B cell (primary cell): ENCODE measurements at regions not wholly inside any gene's neighbourhood (a gene's known extent, or its start where the extent isn't known, plus 50 kb on each side); places are given as distances from the start of the nearest gene placed in this dataset.

ENCODE experiments used
- ATAC-seq: fragments of 200-7000 bp; cut with Tn5 transposase; one replicate; pipeline ENCODE4 v1.10.0; 2021; ENCODE audit warnings: low read depth, mild to moderate bottlenecking, moderate number of reproducible peaks, moderate library complexity
- CTCF ChIA-PET: fragments of 350-600 bp; sonication (Branson Sonifier 250); formaldehyde crosslinking; loops from one replicate; lab custom pipeline; 2021; ENCODE audit warnings: antibody characterized with exemption, inconsistent platforms; lab: Charles Lee
- POLR2A ChIA-PET: fragments of 350-600 bp; sonication (Branson Sonifier 250); formaldehyde crosslinking; loops from one replicate; lab custom pipeline; 2021; ENCODE audit warnings: antibody characterized with exemption; lab: Charles Lee
- DNase-seq: peaks from one replicate; pipeline ENCODE4 v3.0.0; 2013
- H2AFZ ChIP-seq: 2 replicates; pipeline ENCODE4 v1.6.1; 2012; ENCODE audit warnings: mild to moderate bottlenecking, low read depth, low read length; ENCODE audit not compliant: insufficient read depth, poor library complexity, severe bottlenecking
- H3K27ac ChIP-seq, 2 donors: 1 replicate in 1 of 2; 2 replicates in 1 of 2; pipeline ENCODE4 v1.5.1; 2012 to 2013; ENCODE audit warnings: low read length in 2 of 2, mild to moderate bottlenecking in 2 of 2, moderate library complexity in 1 of 2
- H3K27me3 ChIP-seq, 4 experiments: fragments of 200-600 bp in 1 of 4; sonication (generic) in 1 of 4; replicated peaks in 1 of 4; 1 replicate in 2 of 4; 2 replicates in 2 of 4; pipeline versions ENCODE4 v1.6.1 to v1.7.0; 2013 to 2016; ENCODE audit warnings: low read length in 3 of 4, mild to moderate bottlenecking in 2 of 4, mixed read lengths in 1 of 4, moderate library complexity in 1 of 4; ENCODE audit not compliant: insufficient read depth in 4 of 4, control insufficient read depth in 3 of 4; ENCODE audit errors: control extremely low read depth in 1 of 4
- H3K36me3 ChIP-seq, 2 experiments: replicated peaks in 1 of 2; 1 replicate in 1 of 2; 2 replicates in 1 of 2; pipeline versions ENCODE4 v1.6.1 to v1.7.1; 2013; ENCODE audit warnings: low read length in 1 of 2; ENCODE audit not compliant: insufficient read depth in 2 of 2, control insufficient read depth in 1 of 2; ENCODE audit errors: control extremely low read depth in 1 of 2, extremely low read depth in 1 of 2
- H3K4me1 ChIP-seq, 2 donors: fragments of 200-600 bp in 1 of 2; sonication (generic) in 1 of 2; 1 replicate in 1 of 2; 2 replicates in 1 of 2; pipeline versions ENCODE4 v1.5.1 to v1.6.1; 2013 to 2017; ENCODE audit warnings: low read length in 2 of 2; ENCODE audit not compliant: control insufficient read depth in 2 of 2, insufficient read depth in 2 of 2
- H3K4me2 ChIP-seq: replicated peaks from 2 replicates; pipeline ENCODE3; 2012; ENCODE audit warnings: mild to moderate bottlenecking, low read depth, low read length; ENCODE audit not compliant: poor library complexity, severe bottlenecking
- H3K4me3 ChIP-seq, 5 experiments: fragments of 200-600 bp in 1 of 5; sonication (generic) in 1 of 5; 1 replicate in 3 of 5; 2 replicates in 2 of 5; pipeline versions ENCODE4 v1.5.1 to v1.7.0; 2011 to 2016; ENCODE audit warnings: low read length in 4 of 5, mild to moderate bottlenecking in 4 of 5, low read depth in 2 of 5, control low read depth in 1 of 5, moderate library complexity in 1 of 5; ENCODE audit not compliant: insufficient read depth in 1 of 5; ENCODE audit errors: control extremely low read depth in 1 of 5, extremely low read depth in 1 of 5
- H3K79me2 ChIP-seq: fragments of 200-600 bp; sonication (generic); one replicate; pipeline ENCODE4 v1.6.0; 2016; ENCODE audit warnings: low read length; ENCODE audit not compliant: control insufficient read depth, insufficient read depth
- H3K9ac ChIP-seq: fragments of 200-600 bp; sonication (generic); 2 replicates; pipeline ENCODE4 v1.6.1; 2017; ENCODE audit warnings: mild to moderate bottlenecking, low read length, moderate library complexity
- H3K9me3 ChIP-seq, 3 donors: one replicate each; pipeline versions ENCODE4 v1.6.1 to v1.7.1; 2013; ENCODE audit warnings: low read length in 2 of 3; ENCODE audit not compliant: control insufficient read depth in 2 of 3, insufficient read depth in 1 of 3; ENCODE audit errors: control extremely low read depth in 1 of 3
- H4K20me1 ChIP-seq: 2 replicates; pipeline ENCODE4 v1.6.0; 2012; ENCODE audit warnings: mild to moderate bottlenecking, low read length; ENCODE audit not compliant: insufficient read depth, control insufficient read depth, poor library complexity, severe bottlenecking
- H3K27ac Mint-ChIP-seq: one replicate; pipeline ENCODE4 v1.8.0; 2021; ENCODE audit warnings: mixed read lengths
- H3K27me3 Mint-ChIP-seq: one replicate; pipeline ENCODE4 v1.8.0; 2021; ENCODE audit warnings: mixed read lengths
- H3K4me1 Mint-ChIP-seq: one replicate; pipeline ENCODE4 v1.8.0; 2021; ENCODE audit warnings: mixed read lengths
- H3K4me3 Mint-ChIP-seq: one replicate; pipeline ENCODE4 v1.8.0; 2021; ENCODE audit warnings: mixed read lengths
- H3K9me3 Mint-ChIP-seq: one replicate; pipeline ENCODE4 v1.8.0; 2022; ENCODE audit warnings: mixed read lengths; ENCODE audit not compliant: insufficient read depth
- CTCF ChIP-seq: fragments of 200-600 bp; IDR thresholded peaks from one replicate; pipeline ENCODE4 v1.8.0; 2022; ENCODE audit warnings: antibody characterized with exemption, mild to moderate bottlenecking
- EZH2 ChIP-seq: IDR thresholded peaks from 2 replicates; pipeline ENCODE4 v1.6.1; 2012; ENCODE audit warnings: borderline replicate concordance, low read depth, mild to moderate bottlenecking, moderate library complexity, low read length; ENCODE audit not compliant: insufficient read depth, poor library complexity, severe bottlenecking
- WGBS: methylation state at CpG from one replicate; pipeline ENCODE4 v1.1.5; 2013; ENCODE audit warnings: missing lambda C conversion rate; ENCODE audit not compliant: insufficient coverage; 5-methylcytosine and 5-hydroxymethylcytosine counted together
- intact Hi-C: fragments of 100-400 bp; cut with micrococcal nuclease; formaldehyde crosslinking; loops from one replicate; pipeline ENCODE4 v1.10.0; 2022

- peaks cover 0 to 3% (median 0%) of the 10 kb centered on the region in 3 donors for H3K9me3 ChIP-seq
- Mint-ChIP-seq H3K27ac (no peak overlapping the region), H3K4me1 (no peaks in the 10 kb centered on the region), H3K4me3 (no peak overlapping the region), H3K27me3 (peaks cover 40% of the 10 kb centered on the region), H3K9me3 (peaks cover 3% of the 10 kb centered on the region)
- ATAC-seq (no peak), DNase-seq (no peak)
- no CpG with 5 or more reads among the region's 2 CpGs for WGBS
- no peaks in the 10 kb centered on the region for H3K79me2 ChIP-seq
- H3K4me2 ChIP-seq = no peak overlapping the region
- H2AFZ ChIP-seq = no peak overlapping the region
- no peak overlapping the region for H3K4me3 ChIP-seq
- intact Hi-C loops = no loop called here
- H3K27me3 ChIP-seq = peaks cover 0 to 7% (median 0%) of the 10 kb centered on the region in 4 experiments
- H4K20me1 ChIP-seq = no peaks in the 10 kb centered on the region
- CTCF ChIA-PET = no interaction called here
- no peak overlapping the region for H3K27ac ChIP-seq
- no peaks in the 10 kb centered on the region for H3K4me1 ChIP-seq
- no peak overlapping the region for H3K9ac ChIP-seq
- no peaks in the 10 kb centered on the region for H3K36me3 ChIP-seq
- POLR2A ChIA-PET = no interaction called here
- TF ChIP-seq CTCF (no peak), EZH2 (no peak)
Observed at GRCh38 chr20:39170896-39171463, 208.8 kb downstream of the DHX35 start.

GRCh38 chr20:39165099-39165498 lies 203.0 kb downstream of the DHX35 start:
- no peak overlapping the region for H3K9ac ChIP-seq
- ATAC-seq (no peak), DNase-seq (no peak)
- Mint-ChIP-seq H3K4me3 (no peak overlapping the region), H3K9me3 (no peaks in the 10 kb centered on the region), H3K27me3 (peaks cover 42% of the 10 kb centered on the region), H3K27ac (no peak overlapping the region), H3K4me1 (no peaks in the 10 kb centered on the region)
- WGBS = 81% methylated on average over 6 of the region's 6 CpGs
- no peaks in the 10 kb centered on the region for H3K36me3 ChIP-seq
- TF ChIP-seq EZH2 (no peak), CTCF (no peak)
- intact Hi-C loops = no loop called here
- no peak overlapping the region for H3K4me3 ChIP-seq
- H3K9me3 ChIP-seq = no peaks in the 10 kb centered on the region
- POLR2A ChIA-PET = no interaction called here
- peaks cover 0 to 12% (median 1%) of the 10 kb centered on the region in 4 experiments for H3K27me3 ChIP-seq
- no peaks in the 10 kb centered on the region for H3K79me2 ChIP-seq
- no peak overlapping the region for H3K4me2 ChIP-seq
- H3K4me1 ChIP-seq = no peaks in the 10 kb centered on the region
- CTCF ChIA-PET = no interaction called here
- H2AFZ ChIP-seq = no peak overlapping the region
- H3K27ac ChIP-seq = no peak overlapping the region
- no peaks in the 10 kb centered on the region for H4K20me1 ChIP-seq
